Neural cell (in vitro differentiated cells): ENCODE measurements at regions not wholly inside any gene's neighbourhood (a gene's known extent, or its start where the extent isn't known, plus 50 kb on each side); places are given as distances from the start of the nearest gene placed in this dataset.

Experiments used
- MXI1 ChIP-seq: fragments of 450-650 bp; conservative IDR thresholded peaks from 2 replicates; pipeline ENCODE4 v1.6.1; 2014; ENCODE audit warnings: antibody characterized with exemption, mild to moderate bottlenecking; ENCODE audit not compliant: poor library complexity, severe bottlenecking
- POLR2AphosphoS5 ChIP-seq: IDR thresholded peaks from 2 replicates; pipeline ENCODE4 v1.6.1; 2012
- SMC3 ChIP-seq: fragments of 450-650 bp; conservative IDR thresholded peaks from 2 replicates; pipeline ENCODE4 v1.6.1; 2014; ENCODE audit warnings: antibody characterized with exemption, mild to moderate bottlenecking, moderate library complexity; ENCODE audit not compliant: poor library complexity
- TF ChIP-seq, protein P1 (sequence below): fragments of 450-650 bp; IDR thresholded peaks from 2 replicates; pipeline ENCODE4 v1.5.1; 2014; ENCODE audit warnings: antibody characterized with exemption, mild to moderate bottlenecking, moderate library complexity; ENCODE audit not compliant: poor library complexity, severe bottlenecking

DNA sequence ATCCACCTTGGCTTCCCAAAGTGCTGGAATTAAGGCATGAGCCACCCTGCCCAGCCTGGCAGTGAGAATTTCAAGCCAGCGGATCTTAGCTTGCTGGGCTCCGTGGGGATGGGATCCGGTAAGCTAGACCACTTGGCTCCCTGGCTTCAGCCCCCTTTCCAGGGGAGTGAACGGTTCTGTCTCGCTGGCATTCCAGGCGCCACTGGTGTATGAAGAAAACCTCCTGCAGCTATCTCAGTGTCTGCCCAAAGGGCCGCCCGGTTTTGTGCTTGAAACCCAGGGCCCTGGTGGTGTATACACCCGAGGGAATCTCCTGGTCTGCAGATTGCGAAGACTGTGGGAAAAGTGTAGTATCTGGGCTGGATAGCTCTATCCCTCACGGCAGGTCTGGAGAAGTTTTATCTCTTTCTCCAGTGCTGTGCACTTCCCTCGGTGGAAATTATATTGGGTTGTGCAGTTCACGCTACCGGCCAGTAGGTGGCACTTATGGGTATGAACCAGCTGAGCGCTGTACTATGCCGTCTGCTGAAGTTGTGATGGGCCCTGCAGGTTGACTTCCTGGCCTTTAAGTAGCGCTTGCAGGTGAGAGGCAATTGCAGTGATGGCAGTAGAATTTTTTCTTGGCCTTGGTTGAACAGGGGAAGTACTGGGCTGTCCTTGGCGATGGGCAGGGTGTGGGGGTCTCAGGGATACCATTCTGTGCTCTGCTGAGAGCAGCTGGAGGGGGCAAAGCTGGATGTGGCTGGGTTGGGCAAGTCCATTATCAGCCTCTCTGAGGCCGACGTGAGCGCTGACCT, 138.0 kb upstream of the MTPN start:
- TF ChIP-seq, protein P1, sequence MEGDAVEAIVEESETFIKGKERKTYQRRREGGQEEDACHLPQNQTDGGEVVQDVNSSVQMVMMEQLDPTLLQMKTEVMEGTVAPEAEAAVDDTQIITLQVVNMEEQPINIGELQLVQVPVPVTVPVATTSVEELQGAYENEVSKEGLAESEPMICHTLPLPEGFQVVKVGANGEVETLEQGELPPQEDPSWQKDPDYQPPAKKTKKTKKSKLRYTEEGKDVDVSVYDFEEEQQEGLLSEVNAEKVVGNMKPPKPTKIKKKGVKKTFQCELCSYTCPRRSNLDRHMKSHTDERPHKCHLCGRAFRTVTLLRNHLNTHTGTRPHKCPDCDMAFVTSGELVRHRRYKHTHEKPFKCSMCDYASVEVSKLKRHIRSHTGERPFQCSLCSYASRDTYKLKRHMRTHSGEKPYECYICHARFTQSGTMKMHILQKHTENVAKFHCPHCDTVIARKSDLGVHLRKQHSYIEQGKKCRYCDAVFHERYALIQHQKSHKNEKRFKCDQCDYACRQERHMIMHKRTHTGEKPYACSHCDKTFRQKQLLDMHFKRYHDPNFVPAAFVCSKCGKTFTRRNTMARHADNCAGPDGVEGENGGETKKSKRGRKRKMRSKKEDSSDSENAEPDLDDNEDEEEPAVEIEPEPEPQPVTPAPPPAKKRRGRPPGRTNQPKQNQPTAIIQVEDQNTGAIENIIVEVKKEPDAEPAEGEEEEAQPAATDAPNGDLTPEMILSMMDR = peak; percentile 47
- TF ChIP-seq POLR2AphosphoS5 (no peak), MXI1 (no peak), SMC3 (peak; percentile 41)
